ENCODE measurements at regions not wholly inside any gene's neighbourhood (a gene's known extent, or its start where the extent isn't known, plus 50 kb on each side); places are given as distances from the start of the nearest gene placed in this dataset.
A peak's percentile ranks its signal among the peaks of the same experiment; 100 is the strongest.
"Not testable (repeated sequence)": the region's sequence is repeated elsewhere in the genome, so short reads cannot be mapped to it uniquely, and the experiment has no call there.

DNA sequence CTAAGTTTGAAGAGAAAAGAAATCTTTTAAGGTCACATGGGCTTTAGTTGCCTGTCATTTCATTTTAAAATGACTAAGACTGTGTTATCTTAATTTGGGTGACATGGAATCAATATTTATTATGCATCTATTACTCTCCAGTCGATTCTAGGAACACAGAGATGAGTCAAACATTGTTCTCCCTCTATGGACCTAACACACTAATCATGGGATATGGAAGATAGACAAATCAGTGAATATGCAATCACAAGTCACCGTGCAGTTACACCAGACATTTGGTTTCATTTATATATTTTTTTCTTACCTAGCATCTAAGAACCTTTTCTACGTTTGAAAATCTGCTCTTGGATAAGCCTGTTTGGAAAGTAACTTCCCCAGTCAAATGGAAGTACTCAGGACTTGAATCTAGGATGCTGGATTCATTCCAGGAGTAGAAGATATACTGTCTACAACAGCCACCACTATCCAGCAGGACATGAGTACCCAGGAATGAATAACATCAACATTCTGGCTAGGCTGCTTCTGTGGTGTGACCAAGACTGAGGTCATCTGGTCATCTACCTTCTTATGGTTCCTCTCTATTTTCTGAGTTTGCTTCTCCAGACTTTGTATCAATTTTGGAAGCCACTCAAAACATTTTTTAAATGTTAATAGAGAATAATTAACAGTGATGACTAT lies 902.9 kb upstream of the LRRN3 start:
- no peak for DNase-seq

GRCh38 chr7:110204527-110204926 lies 886.4 kb upstream of the LRRN3 start:
- peak; percentile 43 for DNase-seq

DNA sequence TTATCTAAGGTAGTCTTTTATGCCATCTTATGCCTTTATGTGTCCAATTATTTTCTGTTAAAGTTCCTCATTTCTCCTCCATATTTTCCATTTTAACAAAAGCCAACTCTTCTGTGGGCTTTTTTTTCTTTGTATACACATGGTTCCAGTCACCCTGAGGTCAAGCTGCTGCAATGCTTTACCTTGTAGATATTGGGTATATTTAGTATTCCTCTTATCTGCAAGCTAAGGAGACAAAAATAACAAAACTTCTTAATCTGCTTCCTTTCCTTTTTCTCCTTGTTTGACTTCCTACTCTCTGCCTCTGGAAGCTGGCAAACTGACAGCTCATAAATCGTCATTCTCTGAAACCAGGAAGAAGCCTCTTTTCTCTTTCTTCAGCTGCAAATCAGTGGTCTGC lies 885.0 kb upstream of the LRRN3 start:
- DNase-seq, result no peak

- peak; percentile 19 for DNase-seq
Measured at GRCh38 chr7:110209884-110210283, 881.0 kb upstream of the LRRN3 start.

GRCh38 chr7:110210941-110211608 lies 879.9 kb upstream of the LRRN3 start:
- DNase-seq, result no peak

DNA sequence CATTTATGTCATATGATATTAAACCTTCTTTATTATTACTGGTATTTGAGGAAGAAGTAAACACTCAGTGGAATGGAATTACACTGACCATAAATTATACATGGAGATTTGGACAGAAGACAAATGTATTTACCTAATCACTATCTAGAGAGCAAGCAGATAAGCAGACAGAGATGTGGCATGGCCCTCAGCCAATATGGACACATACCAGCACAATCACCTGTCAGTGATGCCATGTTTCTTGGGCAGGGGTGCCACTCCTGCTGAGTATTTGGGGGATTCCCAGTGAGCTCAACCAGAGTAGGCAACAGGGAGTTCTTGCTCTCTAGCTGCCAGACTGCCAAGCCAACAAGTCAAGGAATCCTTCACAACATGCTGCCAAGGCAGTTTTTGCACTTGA lies 866.3 kb upstream of the LRRN3 start:
- DNase-seq, result peak; percentile 22

- no peak for DNase-seq
Measured at GRCh38 chr7:110246118-110246517, 844.8 kb upstream of the LRRN3 start.

DNA sequence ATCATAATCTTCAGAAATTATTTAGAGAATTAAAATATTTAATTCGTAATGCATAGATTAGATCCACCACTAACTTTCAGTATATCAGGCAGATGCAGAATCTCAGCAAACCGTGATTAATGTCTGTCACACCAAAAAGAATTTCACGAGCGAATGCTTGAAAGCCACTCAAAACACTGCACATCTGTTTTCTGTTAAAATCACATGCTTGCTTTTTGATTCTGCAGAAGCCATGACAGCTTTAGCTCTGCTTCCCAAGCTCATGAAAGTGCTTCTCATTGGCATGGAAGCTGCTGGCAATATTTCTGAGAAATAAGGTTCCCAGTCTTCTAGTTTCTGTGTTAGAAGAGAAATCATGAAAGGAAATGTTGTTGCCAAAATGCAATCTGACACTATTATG lies 837.8 kb upstream of the LRRN3 start:
- peak; percentile 15 for DNase-seq

DNA sequence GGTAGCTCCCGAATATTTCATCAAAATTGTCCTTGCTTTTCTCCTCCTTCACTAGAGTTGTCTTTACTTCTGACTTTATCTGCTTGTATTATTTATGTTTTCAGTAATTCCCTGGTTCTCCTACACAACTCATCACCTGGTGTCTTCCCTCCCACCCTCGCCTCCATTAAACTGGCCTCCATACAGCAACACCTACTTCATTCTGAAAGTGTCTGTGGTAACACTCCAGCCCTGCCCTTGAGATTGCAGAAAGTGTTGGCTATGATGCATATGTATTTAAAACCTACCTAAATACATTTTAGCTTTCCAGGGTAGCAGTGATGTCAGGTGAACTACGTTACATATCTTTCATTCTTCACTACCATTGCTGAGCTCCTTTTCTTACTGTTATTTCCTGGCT lies 833.3 kb upstream of the LRRN3 start:
- no peak for DNase-seq

GRCh38 chr7:110262251-110262650 lies 828.7 kb upstream of the LRRN3 start:
- no peak for DNase-seq

DNA sequence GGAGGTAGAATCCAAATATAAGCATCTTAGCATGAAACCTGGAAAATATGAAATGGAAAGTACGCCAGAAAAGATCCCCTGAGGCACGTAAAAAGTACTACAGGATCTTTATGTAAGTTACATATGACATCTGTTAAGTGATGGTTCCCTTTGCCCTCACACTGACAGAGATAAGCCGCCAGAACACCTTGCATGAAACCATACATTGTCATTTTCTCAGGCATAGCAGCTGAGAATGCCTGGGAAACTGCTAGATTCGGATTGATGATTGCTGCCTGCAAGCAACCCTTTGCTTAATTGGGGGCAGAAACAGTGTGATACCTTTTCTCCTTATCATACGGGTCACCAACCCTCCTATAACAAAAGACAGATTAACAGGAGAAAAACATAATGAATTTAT lies 826.6 kb upstream of the LRRN3 start:
- DNase-seq, result no peak

DNA sequence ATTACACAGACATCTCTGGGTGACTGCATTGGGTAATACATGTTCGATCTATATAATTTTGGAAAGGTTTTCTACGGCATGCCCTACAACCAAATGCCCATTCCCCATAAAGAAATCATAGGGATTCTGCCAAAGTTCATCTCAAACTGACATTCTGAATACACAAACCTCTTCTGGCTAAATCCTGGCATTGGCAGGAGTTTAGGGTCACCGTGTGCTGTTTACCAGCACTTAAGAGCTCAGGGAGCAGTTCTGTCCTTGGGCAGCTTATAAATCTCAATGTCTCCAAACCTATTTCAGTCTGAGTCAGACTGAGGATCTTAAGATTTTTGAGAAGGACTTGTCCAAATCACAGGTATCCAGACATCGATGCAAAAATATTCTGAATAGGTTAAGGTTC lies 809.6 kb upstream of the LRRN3 start:
- no peak for DNase-seq

GRCh38 chr7:110283056-110283455 lies 807.9 kb upstream of the LRRN3 start:
- DNase-seq, result no peak

GRCh38 chr7:110291430-110291829 lies 799.5 kb upstream of the LRRN3 start:
- no peak for DNase-seq

- DNase-seq, result peak; percentile 13
Measured at GRCh38 chr7:110296321-110296720, 794.6 kb upstream of the LRRN3 start.

DNA sequence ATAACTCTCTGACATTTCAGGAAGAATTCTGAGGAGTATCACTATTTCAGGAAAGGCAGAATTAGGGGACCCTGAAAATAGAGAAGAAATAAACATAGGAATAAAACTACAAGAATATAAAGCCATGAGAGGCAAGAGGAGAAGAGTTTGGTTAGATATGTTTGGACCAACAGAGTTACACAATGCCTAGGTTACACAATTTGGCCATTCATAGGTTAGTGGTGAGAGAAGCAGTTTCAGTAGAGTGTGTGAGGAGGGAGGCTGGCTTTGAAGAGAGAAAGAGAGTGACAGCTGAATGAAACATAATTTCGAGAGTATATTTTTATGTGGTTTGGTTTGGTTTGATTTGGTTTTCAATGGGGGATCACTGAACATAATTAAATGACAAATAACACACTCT lies 783.2 kb upstream of the LRRN3 start:
- DNase-seq, result no peak

DNA sequence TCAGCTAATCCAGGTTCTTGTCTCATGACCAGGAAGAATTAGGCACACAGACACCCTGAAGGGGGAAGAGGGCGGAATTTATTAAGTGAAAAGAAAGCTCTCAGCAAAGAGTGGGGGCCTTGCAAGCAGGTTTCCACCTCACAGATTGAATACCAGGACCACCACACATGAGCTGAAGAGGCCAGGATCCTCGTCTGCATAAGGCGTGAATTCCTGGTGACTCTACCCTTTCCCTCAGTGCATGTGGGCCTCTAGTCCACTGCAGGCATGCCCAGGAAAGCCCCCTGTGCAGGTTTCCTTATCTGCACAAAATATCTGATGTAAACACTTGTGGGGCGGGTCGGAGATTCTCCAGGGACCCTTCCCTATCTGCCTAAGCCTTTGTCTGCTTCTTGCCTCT lies 782.1 kb upstream of the LRRN3 start:
- no peak for DNase-seq

DNA sequence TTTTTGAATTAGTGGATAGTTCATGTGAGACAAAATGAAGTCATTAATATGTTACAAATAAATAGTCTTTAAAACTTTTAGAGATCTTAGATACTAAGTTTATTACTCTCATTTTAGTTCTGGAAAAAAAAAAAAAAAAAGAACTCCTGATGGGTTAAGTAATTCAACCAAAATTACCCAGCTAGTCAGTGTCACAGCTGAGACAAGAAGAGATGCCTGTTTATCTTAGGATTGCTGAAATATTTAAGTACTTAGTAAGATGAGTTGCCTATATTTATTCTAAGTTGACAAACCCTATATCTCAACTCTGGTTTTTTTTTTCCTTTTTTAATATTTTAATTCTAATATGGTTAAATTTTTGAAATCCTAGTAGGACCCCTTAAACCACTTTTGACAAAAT lies 781.0 kb upstream of the LRRN3 start:
- DNase-seq, result peak; percentile 68

- no peak for DNase-seq
Measured at GRCh38 chr7:110311556-110311955, 779.4 kb upstream of the LRRN3 start.

DNA sequence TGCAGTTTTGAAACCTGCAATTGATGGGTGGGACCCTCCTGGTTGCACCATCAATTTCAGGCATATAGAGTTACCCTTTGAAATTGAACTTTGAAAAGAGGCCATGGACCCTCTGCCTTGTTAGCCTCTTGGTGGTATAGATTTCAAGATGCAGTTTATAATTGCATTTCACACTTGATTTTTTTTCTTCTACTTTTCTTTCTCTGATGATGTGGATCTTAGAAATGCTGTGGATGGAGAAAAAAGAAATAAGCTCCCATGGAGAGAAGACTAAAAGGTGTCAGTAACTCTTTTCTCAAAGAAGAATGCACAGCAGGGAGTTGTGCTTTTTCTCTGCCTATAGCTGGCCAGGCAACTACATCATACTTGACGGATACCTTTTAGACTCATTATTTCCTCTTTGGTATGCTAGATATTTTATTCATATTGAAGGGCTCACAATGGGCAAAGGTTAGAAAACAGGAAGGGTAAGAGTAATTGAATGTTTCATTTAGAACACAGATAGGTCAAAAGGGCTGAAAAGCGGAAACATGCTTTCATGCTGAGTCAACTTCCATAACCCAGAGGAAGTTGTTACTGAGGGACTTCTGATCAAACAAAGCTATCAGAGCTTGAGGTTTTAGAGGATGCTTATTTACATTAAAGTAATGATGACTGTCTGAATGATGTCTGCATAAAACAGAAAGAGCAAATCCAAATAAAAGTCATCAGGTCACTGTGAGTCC lies 773.2 kb upstream of the LRRN3 start:
- DNase-seq, result peak; percentile 90

GRCh38 chr7:110320285-110320684 lies 770.6 kb upstream of the LRRN3 start:
- DNase-seq, result not testable (repeated sequence)

DNA sequence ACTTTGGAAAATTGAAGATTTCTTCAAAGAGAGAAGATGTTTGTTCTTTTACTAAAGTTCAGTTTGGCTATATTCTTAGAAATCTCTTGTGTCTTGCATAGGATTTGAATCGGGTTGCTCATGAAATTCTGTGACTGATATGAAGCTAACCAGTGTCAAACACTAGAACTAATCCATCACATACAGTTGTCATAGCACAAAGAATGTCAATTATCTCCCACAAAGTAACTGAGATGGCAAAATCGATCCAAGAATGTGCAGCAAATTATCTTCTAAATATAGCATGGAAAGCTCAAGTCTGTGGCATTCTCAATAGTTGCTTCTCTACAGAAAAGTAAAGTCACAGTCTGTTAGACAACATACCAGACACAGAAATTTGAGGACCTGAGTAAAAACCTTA lies 768.1 kb upstream of the LRRN3 start:
- no peak for DNase-seq

GRCh38 chr7:110326966-110327365 lies 764.0 kb upstream of the LRRN3 start:
- no peak for DNase-seq

DNA sequence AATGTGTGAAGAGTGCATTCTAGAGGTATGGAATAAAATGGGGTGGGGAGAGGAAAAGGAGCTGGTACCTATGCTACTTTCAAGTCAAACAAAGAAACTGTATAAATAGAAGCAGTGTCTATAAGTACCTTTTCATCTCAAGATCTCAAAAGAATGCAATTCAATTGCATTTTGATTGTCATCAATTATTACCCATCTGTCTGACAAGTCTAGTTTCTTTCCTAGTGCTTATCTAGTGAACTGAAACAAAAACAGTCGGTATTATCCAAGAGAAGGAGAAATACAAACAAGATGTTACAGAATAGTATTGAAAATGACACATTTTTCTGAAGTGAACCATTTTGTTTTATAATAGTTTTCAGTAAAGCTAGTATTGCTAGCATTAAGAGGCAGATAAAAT lies 754.5 kb upstream of the LRRN3 start:
- DNase-seq, result no peak
